GM12874 (cell line): ENCODE measurements at regions not wholly inside any gene's neighbourhood (a gene's known extent, or its start where the extent isn't known, plus 50 kb on each side); places are given as distances from the start of the nearest gene placed in this dataset.

Source experiments
- CTCF ChIP-seq: IDR thresholded peaks from 2 replicates; pipeline ENCODE4 v1.5.1; 2011; ENCODE audit warnings: low read depth, mild to moderate bottlenecking, control low read depth, low read length, moderate library complexity; ENCODE audit not compliant: insufficient read depth

- TF ChIP-seq CTCF, result peak; percentile 57; the same call in 1 of the 2 replicates
These were observed 142.8 kb downstream of the LSM5 start for GRCh38 chr7:32347244-32347828.

- TF ChIP-seq CTCF, result no peak
These were observed 143.9 kb downstream of the LSM5 start for GRCh38 chr7:32346253-32346652.

GRCh38 chr7:32336726-32337125 is 153.5 kb downstream of the LSM5 start:
- TF ChIP-seq CTCF, result no peak

- TF ChIP-seq CTCF, result no peak
These were observed 155.1 kb downstream of the LSM5 start for GRCh38 chr7:32335107-32335506.

GRCh38 chr7:32330602-32331001 is 159.6 kb downstream of the LSM5 start:
- TF ChIP-seq CTCF, result no peak

GRCh38 chr7:32326078-32326477 is 164.1 kb downstream of the LSM5 start:
- TF ChIP-seq CTCF, result no peak

- no peak for TF ChIP-seq CTCF
These were observed 166.5 kb downstream of the LSM5 start for GRCh38 chr7:32323712-32324111.

GRCh38 chr7:32319012-32319382 is 171.2 kb downstream of the LSM5 start:
- no peak for TF ChIP-seq CTCF
